ENCODE measurements at regions not wholly inside any gene's neighbourhood (a gene's known extent, or its start where the extent isn't known, plus 50 kb on each side); places are given as distances from the start of the nearest gene placed in this dataset.

GRCh38 chr14:58947814-58948445 is 240.5 kb upstream of the DAAM1 start:
- no peak for DNase-seq (ENCODE audit: low spot score)

GRCh38 chr14:58950555-58950954 is 237.9 kb upstream of the DAAM1 start:
- DNase-seq (ENCODE audit: low spot score): no peak

- DNase-seq (ENCODE audit: low spot score): no peak
Observed at GRCh38 chr14:58951143-58951542, 237.3 kb upstream of the DAAM1 start.

- no peak for DNase-seq (ENCODE audit: low spot score)
Observed at GRCh38 chr14:58954052-58954451, 234.4 kb upstream of the DAAM1 start.

- DNase-seq (ENCODE audit: low spot score): no peak
Observed at GRCh38 chr14:58954901-58955861, 233.3 kb upstream of the DAAM1 start.

- no peak for DNase-seq (ENCODE audit: low spot score)
Observed at GRCh38 chr14:58961045-58961731, 227.3 kb upstream of the DAAM1 start.

GRCh38 chr14:58963873-58964597 is 224.4 kb upstream of the DAAM1 start:
- no peak for DNase-seq (ENCODE audit: low spot score)

- DNase-seq (ENCODE audit: low spot score): no peak
Observed at GRCh38 chr14:58964598-58964928, 223.9 kb upstream of the DAAM1 start.

- no peak for DNase-seq (ENCODE audit: low spot score)
Observed at GRCh38 chr14:58965601-58966000, 222.9 kb upstream of the DAAM1 start.

- DNase-seq (ENCODE audit: low spot score): no peak
Observed at GRCh38 chr14:58966997-58967396, 221.5 kb upstream of the DAAM1 start.

- DNase-seq (ENCODE audit: low spot score): no peak
Observed at GRCh38 chr14:58969951-58970751, 218.3 kb upstream of the DAAM1 start.

- no peak for DNase-seq (ENCODE audit: low spot score)
Observed at GRCh38 chr14:58972233-58973017, 216.0 kb upstream of the DAAM1 start.

- no peak for DNase-seq (ENCODE audit: low spot score)
Observed at GRCh38 chr14:58977366-58977765, 211.1 kb upstream of the DAAM1 start.

GRCh38 chr14:58978343-58978742 is 210.1 kb upstream of the DAAM1 start:
- DNase-seq (ENCODE audit: low spot score): no peak

GRCh38 chr14:58979325-58979724 is 209.1 kb upstream of the DAAM1 start:
- DNase-seq (ENCODE audit: low spot score): no peak

GRCh38 chr14:58981840-58982239 is 206.6 kb upstream of the DAAM1 start:
- no peak for DNase-seq (ENCODE audit: low spot score)

- no peak for DNase-seq (ENCODE audit: low spot score)
Observed at GRCh38 chr14:58985786-58986185, 202.7 kb upstream of the DAAM1 start.

- no peak for DNase-seq (ENCODE audit: low spot score)
Observed at GRCh38 chr14:58987591-58987990, 200.9 kb upstream of the DAAM1 start.

GRCh38 chr14:58992935-58993334 is 195.5 kb upstream of the DAAM1 start:
- DNase-seq (ENCODE audit: low spot score): no peak

GRCh38 chr14:58994130-58994529 is 194.3 kb upstream of the DAAM1 start:
- no peak for DNase-seq (ENCODE audit: low spot score)

- DNase-seq (ENCODE audit: low spot score): no peak
Observed at GRCh38 chr14:59004012-59004411, 184.5 kb upstream of the DAAM1 start.

Measured in CD4-positive, alpha-beta T cell treated with Interleukin-2 at 100 ng/mL for 4 hours (primary cell).